ENCODE measurements at regions not wholly inside any gene's neighbourhood (a gene's known extent, or its start where the extent isn't known, plus 50 kb on each side); places are given as distances from the start of the nearest gene placed in this dataset.

- DNase-seq (ENCODE audit: low read depth in 1 of 2, low spot score in 1 of 2) = peak in 1 of 2 donors; percentile 71
- no peak for TF ChIP-seq CTCF (IDR thresholded peaks at IDR 0.05; ENCODE audit: low read depth, low read length)
- H3K27me3 ChIP-seq = no peaks in the 10 kb centered on the region
- no peaks in the 10 kb centered on the region for H3K9me3 ChIP-seq (ENCODE audit: low read depth)
- H3K27ac ChIP-seq = no peak overlapping the region
- H3K4me1 ChIP-seq (ENCODE audit: low read depth) = peaks cover 3% of the 10 kb centered on the region
- no peak overlapping the region for H3K4me3 ChIP-seq
- H3K36me3 ChIP-seq = no peaks in the 10 kb centered on the region
Observed at GRCh38 chr13:104869501-104869900, 1666.0 kb downstream of the EFNB2 start.

DNA sequence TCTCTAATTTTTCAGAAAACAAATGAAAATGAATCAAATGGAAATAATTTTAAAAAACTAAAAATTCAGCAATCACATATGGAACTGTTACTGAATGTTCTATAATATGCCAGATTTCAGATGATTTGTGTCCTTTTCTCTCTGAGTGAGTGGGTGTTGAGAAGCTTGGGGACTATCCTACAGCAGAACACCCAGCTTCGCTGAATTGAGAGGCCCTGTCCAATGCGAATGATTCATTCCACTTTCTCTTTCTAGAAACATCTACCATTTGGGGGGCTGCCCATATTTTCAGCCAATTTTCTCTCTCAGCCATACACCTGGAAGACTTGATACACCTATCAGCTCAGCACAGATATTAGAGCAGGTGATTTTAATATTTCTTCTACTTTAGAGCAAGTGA, 1666.7 kb downstream of the EFNB2 start:
- H3K27ac ChIP-seq = no peak overlapping the region
- peaks cover 3% of the 10 kb centered on the region for H3K4me1 ChIP-seq (ENCODE audit: low read depth)
- no peaks in the 10 kb centered on the region for H3K9me3 ChIP-seq (ENCODE audit: low read depth)
- no peaks in the 10 kb centered on the region for H3K36me3 ChIP-seq
- DNase-seq (ENCODE audit: low read depth in 1 of 2, low spot score in 1 of 2) = no peak
- H3K27me3 ChIP-seq = no peaks in the 10 kb centered on the region
- TF ChIP-seq CTCF (IDR thresholded peaks at IDR 0.05; ENCODE audit: low read depth, low read length) = no peak
- H3K4me3 ChIP-seq = no peak overlapping the region

GRCh38 chr13:104855581-104855980, 1679.9 kb downstream of the EFNB2 start:
- Histone ChIP-seq H3K27me3 (no peaks in the 10 kb centered on the region), H3K9me3 (ENCODE audit: low read depth) (no peaks in the 10 kb centered on the region), H3K4me1 (ENCODE audit: low read depth) (no peaks in the 10 kb centered on the region), H3K27ac (no peak overlapping the region), H3K36me3 (no peaks in the 10 kb centered on the region), H3K4me3 (no peak overlapping the region)
- DNase-seq (ENCODE audit: low read depth in 1 of 2, low spot score in 1 of 2) = no peak
- no peak for TF ChIP-seq CTCF (IDR thresholded peaks at IDR 0.05; ENCODE audit: low read depth, low read length)

DNA sequence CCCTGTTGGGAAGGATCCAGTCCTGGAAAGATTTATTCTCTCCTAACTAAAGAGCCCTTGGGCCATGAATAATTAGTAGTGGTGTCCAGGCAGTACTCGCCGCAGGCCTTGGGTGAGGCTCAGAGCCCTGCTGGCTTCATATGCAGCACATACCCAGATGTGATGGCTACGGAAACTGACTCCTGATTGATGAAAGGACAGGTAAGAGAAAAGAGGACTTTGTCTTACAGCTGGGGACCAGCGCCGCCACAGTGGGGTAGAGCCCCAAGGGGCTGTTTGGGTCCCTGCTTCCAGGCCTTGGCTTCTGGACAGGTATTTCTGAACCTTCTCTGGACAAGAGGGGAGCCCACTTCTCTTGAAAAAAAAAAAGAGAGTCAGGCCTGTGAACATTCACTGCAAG, 1680.8 kb downstream of the EFNB2 start:
- no peaks in the 10 kb centered on the region for H3K36me3 ChIP-seq
- H3K4me3 ChIP-seq = no peak overlapping the region
- H3K27ac ChIP-seq = no peak overlapping the region
- DNase-seq (ENCODE audit: low read depth in 1 of 2, low spot score in 1 of 2) = no peak
- no peak for TF ChIP-seq CTCF (IDR thresholded peaks at IDR 0.05; ENCODE audit: low read depth, low read length)
- H3K9me3 ChIP-seq (ENCODE audit: low read depth) = no peaks in the 10 kb centered on the region
- no peaks in the 10 kb centered on the region for H3K4me1 ChIP-seq (ENCODE audit: low read depth)
- H3K27me3 ChIP-seq = no peaks in the 10 kb centered on the region

DNA sequence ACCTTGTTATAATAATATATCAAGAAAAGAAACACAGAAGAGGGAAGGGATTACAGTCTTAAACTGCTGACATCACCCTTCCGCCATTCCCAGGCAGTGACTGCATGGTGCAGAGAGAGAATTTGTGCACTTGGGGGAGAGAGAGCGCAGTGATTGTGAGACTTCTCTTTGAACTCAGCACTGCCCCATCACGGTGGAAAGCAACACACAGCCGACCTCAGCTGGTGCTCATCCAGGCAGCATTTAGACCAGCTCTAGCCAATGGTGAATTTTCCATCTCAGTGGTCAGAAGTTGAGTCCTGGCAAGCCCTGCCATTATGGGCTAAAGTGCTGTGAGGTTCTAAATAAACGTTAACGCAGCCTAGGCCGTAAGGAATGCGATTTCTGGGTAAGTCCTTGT, 1681.5 kb downstream of the EFNB2 start:
- H3K27me3 ChIP-seq = no peaks in the 10 kb centered on the region
- H3K27ac ChIP-seq = no peak overlapping the region
- no peaks in the 10 kb centered on the region for H3K36me3 ChIP-seq
- no peak overlapping the region for H3K4me3 ChIP-seq
- no peaks in the 10 kb centered on the region for H3K9me3 ChIP-seq (ENCODE audit: low read depth)
- no peak for DNase-seq (ENCODE audit: low read depth in 1 of 2, low spot score in 1 of 2)
- no peak for TF ChIP-seq CTCF (IDR thresholded peaks at IDR 0.05; ENCODE audit: low read depth, low read length)
- H3K4me1 ChIP-seq (ENCODE audit: low read depth) = no peaks in the 10 kb centered on the region

DNA sequence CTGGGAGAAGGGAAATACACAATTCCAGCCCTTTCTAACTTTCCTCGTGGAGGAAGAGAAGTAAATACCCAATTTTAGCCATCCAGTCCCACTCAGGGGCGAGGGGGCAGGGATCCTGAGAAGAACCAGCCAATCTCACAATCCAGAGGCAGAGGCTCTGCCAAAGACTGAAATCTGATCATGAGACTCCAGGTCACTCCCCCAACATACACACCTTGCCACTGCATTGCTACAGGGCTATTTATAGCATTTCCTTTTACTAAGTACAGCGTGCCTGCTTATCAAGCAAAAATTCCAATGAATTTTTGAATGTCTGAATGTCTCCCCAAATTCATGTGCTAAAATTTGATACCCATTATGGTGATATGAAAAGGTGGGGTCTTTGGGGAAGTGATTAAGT, 1687.5 kb downstream of the EFNB2 start:
- Histone ChIP-seq H3K27ac (peak overlapping the region; percentile 15), H3K4me3 (no peak overlapping the region), H3K36me3 (no peaks in the 10 kb centered on the region), H3K4me1 (ENCODE audit: low read depth) (peaks cover 5% of the 10 kb centered on the region), H3K9me3 (ENCODE audit: low read depth) (no peaks in the 10 kb centered on the region), H3K27me3 (no peaks in the 10 kb centered on the region)
- DNase-seq (ENCODE audit: low read depth in 1 of 2, low spot score in 1 of 2) = peak in 1 of 2 donors; percentile 44
- TF ChIP-seq CTCF (IDR thresholded peaks at IDR 0.05; ENCODE audit: low read depth, low read length) = no peak

All from cardiac muscle cell (in vitro differentiated cells and primary cell).